ENCODE measurements at regions not wholly inside any gene's neighbourhood (a gene's known extent, or its start where the extent isn't known, plus 50 kb on each side); places are given as distances from the start of the nearest gene placed in this dataset.

DNA sequence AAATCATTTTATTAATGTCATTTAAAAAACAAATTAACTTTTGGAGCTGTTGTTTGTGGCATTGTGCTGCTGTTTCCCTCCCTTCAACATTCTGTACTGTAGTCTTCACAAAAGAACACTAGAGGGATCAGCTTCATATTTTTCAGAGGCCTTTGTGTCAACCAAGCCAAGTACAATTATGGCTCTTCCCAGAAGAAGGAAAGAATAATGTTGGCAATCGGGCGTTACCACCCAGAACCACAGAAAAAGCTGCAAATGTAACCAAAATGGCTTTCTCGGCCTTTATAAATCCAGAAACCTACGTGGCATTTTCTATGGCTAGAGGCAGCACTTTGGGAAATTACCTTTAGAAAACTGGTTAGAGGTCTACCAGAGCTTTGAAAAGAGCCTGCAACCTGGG, 98.8 kb upstream of the COL1A2 start:
- in situ Hi-C loops (cut with MboI; ENCODE audit: low sequenced_read_pairs, unreplicated experiment) = no loop called here
- no peak for DNase-seq (ENCODE audit: low spot score)
- TF ChIP-seq, protein P1, sequence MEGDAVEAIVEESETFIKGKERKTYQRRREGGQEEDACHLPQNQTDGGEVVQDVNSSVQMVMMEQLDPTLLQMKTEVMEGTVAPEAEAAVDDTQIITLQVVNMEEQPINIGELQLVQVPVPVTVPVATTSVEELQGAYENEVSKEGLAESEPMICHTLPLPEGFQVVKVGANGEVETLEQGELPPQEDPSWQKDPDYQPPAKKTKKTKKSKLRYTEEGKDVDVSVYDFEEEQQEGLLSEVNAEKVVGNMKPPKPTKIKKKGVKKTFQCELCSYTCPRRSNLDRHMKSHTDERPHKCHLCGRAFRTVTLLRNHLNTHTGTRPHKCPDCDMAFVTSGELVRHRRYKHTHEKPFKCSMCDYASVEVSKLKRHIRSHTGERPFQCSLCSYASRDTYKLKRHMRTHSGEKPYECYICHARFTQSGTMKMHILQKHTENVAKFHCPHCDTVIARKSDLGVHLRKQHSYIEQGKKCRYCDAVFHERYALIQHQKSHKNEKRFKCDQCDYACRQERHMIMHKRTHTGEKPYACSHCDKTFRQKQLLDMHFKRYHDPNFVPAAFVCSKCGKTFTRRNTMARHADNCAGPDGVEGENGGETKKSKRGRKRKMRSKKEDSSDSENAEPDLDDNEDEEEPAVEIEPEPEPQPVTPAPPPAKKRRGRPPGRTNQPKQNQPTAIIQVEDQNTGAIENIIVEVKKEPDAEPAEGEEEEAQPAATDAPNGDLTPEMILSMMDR (IDR thresholded peaks at IDR 0.05; ENCODE audit: borderline replicate concordance, control extremely low read depth, extremely low read depth, insufficient read depth, missing control alignments) = no peak

DNA sequence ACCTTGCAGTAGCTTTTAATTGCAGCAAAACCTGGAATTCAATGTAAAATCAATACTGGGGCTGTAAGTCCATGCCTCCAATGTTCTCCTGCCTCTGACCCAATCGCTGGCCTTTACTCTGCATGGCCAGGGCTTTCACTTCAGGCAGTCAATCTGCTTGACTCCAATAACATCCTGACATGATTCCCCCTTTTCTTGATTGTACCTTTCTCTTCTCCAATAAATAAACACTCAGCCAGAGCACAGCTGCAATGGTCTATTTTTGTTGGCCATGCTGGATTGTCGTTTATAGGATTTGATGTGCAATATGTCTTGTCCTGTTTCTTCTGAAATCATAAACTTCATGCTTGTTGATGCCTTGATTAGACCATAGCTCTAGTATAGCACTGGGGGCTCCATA, 97.8 kb upstream of the COL1A2 start:
- TF ChIP-seq, protein P1 (IDR thresholded peaks at IDR 0.05; ENCODE audit: borderline replicate concordance, control extremely low read depth, extremely low read depth, insufficient read depth, missing control alignments) = no peak
- in situ Hi-C loops (cut with MboI; ENCODE audit: low sequenced_read_pairs, unreplicated experiment) = no loop called here
- no peak for DNase-seq (ENCODE audit: low spot score)

DNA sequence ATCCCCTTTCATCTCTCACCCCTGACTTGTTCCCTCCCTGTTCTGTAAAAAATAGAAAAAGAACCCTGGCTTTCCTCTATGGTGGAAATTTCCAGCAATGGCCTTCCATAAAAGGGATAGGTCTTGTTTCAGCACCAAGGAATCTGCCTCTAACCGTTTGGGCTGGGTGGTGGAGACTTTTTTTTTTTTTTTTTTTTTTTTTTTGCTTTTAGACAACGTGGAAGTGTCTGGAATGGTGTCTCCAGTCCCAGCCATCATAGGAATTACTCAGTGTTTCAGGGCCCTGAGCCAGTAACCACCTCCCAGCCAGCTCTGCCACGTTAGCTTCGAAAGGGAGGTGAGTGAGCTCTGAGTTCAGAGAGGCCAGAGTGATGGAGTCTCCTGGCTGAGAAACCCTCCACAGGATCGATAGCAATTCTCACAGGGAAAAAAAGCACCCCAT, 97.3 kb upstream of the COL1A2 start:
- in situ Hi-C loops (cut with MboI; ENCODE audit: low sequenced_read_pairs, unreplicated experiment) = no loop called here
- no peak for DNase-seq (ENCODE audit: low spot score)
- TF ChIP-seq, protein P1 (IDR thresholded peaks at IDR 0.05; ENCODE audit: borderline replicate concordance, control extremely low read depth, extremely low read depth, insufficient read depth, missing control alignments) = no peak

DNA sequence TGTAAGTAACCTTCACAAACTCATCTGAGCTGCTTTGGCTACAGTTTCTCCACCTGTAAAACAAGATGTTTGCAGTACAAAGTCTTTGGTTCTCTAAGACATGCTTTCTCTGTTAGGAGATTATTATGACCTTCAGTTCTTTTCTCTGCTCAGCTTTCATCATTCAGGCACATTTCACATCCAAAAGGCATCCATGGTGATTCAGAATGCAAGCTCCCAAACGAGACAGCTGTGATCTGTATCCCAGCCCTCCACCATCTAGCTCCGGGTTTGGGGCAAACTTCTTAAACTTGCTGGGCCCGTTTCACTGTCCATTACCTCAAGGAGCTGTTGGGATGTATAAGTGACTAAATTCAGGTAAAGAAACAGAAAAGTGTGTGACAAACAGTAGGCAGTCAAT, 95.8 kb upstream of the COL1A2 start:
- in situ Hi-C loops (cut with MboI; ENCODE audit: low sequenced_read_pairs, unreplicated experiment) = no loop called here
- TF ChIP-seq, protein P1 (IDR thresholded peaks at IDR 0.05; ENCODE audit: borderline replicate concordance, control extremely low read depth, extremely low read depth, insufficient read depth, missing control alignments) = no peak
- DNase-seq (ENCODE audit: low spot score) = no peak

- DNase-seq (ENCODE audit: low spot score) = no peak
- TF ChIP-seq, protein P1 (IDR thresholded peaks at IDR 0.05; ENCODE audit: borderline replicate concordance, control extremely low read depth, extremely low read depth, insufficient read depth, missing control alignments) = no peak
- in situ Hi-C loops (cut with MboI; ENCODE audit: low sequenced_read_pairs, unreplicated experiment) = no loop called here
These were observed 94.4 kb upstream of the COL1A2 start for GRCh38 chr7:94300176-94300835.

DNA sequence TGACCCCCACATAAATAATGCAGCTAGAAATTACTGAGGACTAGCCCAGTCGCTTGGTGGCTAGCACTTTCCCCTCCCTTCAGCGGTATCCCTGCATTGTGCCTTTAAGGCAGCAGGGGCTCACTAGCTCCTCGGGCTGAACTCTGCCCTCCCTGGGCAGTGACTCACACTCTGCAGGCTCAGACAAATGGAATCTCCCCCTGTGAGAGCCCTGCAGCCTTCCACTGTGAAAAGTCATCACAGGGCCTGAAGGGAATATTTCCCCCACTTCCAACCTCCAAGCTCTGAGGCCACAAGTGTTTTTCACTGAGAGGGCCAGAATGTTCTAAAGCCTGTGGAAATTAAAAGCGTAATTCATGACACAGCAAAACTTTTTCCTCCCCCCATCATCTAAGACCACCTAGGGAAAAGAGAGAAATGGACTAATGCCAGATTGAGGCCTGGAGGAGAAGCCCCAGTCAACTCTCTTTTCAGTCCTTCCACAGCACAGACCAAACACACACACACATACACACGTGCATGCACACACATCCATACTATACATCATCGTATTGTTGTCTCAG, 93.6 kb upstream of the COL1A2 start:
- in situ Hi-C loops (cut with MboI; ENCODE audit: low sequenced_read_pairs, unreplicated experiment) = no loop called here
- DNase-seq (ENCODE audit: low spot score) = no peak
- TF ChIP-seq, protein P1 (IDR thresholded peaks at IDR 0.05; ENCODE audit: borderline replicate concordance, control extremely low read depth, extremely low read depth, insufficient read depth, missing control alignments) = no peak

Measured in GM13976 (cell line).